AG04449 (cell line): ENCODE measurements at regions not wholly inside any gene's neighbourhood (a gene's known extent, or its start where the extent isn't known, plus 50 kb on each side); places are given as distances from the start of the nearest gene placed in this dataset.

ENCODE experiments used
- CTCF ChIA-PET: fragments of 350-600 bp; formaldehyde crosslinking; extraction: SDS; loops from one replicate; lab custom pipeline; 2021; ENCODE audit warnings: antibody characterized with exemption; lab: Yijun Ruan, JAX
- POLR2A ChIA-PET: fragments of 400-600, 350-600 bp; formaldehyde crosslinking; extraction: SDS; loops from one replicate; lab custom pipeline; 2020; ENCODE audit warnings: antibody characterized with exemption, inconsistent platforms; lab: Yijun Ruan, JAX
- DNase-seq: peaks from one replicate; pipeline ENCODE4 v3.0.0-alpha.2; 2010; ENCODE audit warnings: low read depth, low spot score
- H3K4me3 ChIP-seq: 2 replicates; pipeline ENCODE4 v1.5.1; 2011; ENCODE audit warnings: low read depth, mild to moderate bottlenecking, control low read depth, low read length
- TF ChIP-seq, protein P1 (sequence below): IDR thresholded peaks from one replicate; pipeline ENCODE4 v1.5.1; 2011; ENCODE audit warnings: mild to moderate bottlenecking, moderate library complexity, low read length, control low read depth, inconsistent platforms; ENCODE audit not compliant: insufficient read depth; ENCODE audit errors: missing control alignments

DNA sequence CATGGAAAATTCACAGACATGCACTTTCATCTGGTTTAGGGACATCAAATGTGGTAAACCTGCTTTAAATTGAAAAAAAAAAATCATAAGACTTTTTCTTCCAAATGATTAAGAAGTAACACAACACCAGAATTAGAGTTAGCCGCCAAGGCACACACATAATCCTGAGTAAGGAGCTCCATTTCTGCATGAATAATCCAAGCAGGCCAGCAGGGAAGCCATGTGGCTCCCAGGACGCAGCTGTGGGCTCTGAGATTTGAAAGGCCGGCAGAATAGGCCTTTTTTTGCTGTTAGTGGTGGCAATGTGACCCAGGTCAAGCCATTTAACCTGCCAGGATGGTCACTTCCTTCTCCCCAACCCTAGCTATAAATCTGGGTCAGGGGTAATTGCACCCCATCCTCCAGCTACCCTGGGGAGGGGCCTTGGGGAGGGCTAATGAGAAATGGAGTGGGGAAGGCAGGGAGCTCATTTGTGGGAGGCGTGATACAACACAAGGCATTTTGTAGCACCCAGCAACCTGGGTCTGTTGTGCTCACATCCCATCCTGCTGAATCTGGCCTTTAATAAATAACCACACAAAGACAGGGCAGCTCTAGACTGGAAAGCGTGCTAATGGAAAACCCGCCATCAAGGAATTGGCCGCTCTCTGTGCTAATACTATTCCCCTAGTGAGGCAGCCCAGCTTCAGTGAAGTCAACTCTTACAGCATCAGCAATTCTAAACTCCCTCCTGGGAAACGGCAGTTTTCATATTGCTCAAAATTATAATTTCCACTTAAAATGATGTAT is 178.5 kb downstream of the RHOU start:
- DNase-seq = no peak
- ChIA-PET CTCF (interaction anchor here (1.0 to 1.2 kb wide), 2 partner anchors 8 to 313 kb away, joined by 3 to 4 read pairs; no protein-coding TSS in a partner anchor), POLR2A (no interaction called here)
- TF ChIP-seq, protein P1, sequence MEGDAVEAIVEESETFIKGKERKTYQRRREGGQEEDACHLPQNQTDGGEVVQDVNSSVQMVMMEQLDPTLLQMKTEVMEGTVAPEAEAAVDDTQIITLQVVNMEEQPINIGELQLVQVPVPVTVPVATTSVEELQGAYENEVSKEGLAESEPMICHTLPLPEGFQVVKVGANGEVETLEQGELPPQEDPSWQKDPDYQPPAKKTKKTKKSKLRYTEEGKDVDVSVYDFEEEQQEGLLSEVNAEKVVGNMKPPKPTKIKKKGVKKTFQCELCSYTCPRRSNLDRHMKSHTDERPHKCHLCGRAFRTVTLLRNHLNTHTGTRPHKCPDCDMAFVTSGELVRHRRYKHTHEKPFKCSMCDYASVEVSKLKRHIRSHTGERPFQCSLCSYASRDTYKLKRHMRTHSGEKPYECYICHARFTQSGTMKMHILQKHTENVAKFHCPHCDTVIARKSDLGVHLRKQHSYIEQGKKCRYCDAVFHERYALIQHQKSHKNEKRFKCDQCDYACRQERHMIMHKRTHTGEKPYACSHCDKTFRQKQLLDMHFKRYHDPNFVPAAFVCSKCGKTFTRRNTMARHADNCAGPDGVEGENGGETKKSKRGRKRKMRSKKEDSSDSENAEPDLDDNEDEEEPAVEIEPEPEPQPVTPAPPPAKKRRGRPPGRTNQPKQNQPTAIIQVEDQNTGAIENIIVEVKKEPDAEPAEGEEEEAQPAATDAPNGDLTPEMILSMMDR = no peak
- H3K4me3 ChIP-seq = no peak overlapping the region

- POLR2A ChIA-PET = no interaction called here
- TF ChIP-seq, protein P1 = no peak
- CTCF ChIA-PET = interaction anchor here (1.2 kb wide), 1 partner anchor 312 kb away, joined by 4 read pairs; no protein-coding TSS in a partner anchor
- no peak overlapping the region for H3K4me3 ChIP-seq
- DNase-seq = no peak
Measured at GRCh38 chr1:228914700-228915099, 179.4 kb downstream of the RHOU start.

- TF ChIP-seq, protein P1 = no peak
- ChIA-PET CTCF (no interaction called here), POLR2A (no interaction called here)
- no peak overlapping the region for H3K4me3 ChIP-seq
- DNase-seq = no peak
Measured at GRCh38 chr1:228917342-228917741, 182.1 kb downstream of the RHOU start.

- no peak overlapping the region for H3K4me3 ChIP-seq
- TF ChIP-seq, protein P1 = no peak
- no peak for DNase-seq
- POLR2A ChIA-PET = no interaction called here
- CTCF ChIA-PET = interaction anchor here (1.0 kb wide), 1 partner anchor 310 kb away, joined by 3 read pairs; no protein-coding TSS in a partner anchor
Measured at GRCh38 chr1:228917755-228918154, 182.5 kb downstream of the RHOU start.

DNA sequence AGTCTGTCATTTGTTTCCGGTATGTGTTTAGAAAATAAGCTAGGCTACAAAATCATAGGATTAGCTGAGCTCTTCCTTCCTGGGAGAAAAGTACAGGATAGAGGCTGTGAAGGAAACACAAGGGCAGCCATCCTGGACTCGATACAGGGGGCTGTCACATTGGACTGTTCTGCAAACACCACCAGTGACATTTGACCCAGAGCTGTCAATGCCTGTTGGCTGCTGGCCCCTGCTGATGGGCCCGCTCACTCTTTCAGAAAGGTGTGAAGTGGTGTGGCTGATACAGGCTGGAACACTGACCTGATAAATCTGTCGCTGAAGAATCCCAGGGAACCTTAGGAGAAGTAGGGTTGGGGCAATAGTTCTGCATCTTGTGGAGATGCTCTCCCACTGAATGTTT is 183.1 kb downstream of the RHOU start:
- TF ChIP-seq, protein P1 = no peak
- DNase-seq = no peak
- no peak overlapping the region for H3K4me3 ChIP-seq
- ChIA-PET POLR2A (no interaction called here), CTCF (interaction anchor here (1.0 kb wide), 1 partner anchor 309 kb away, joined by 3 read pairs; no protein-coding TSS in a partner anchor)

DNA sequence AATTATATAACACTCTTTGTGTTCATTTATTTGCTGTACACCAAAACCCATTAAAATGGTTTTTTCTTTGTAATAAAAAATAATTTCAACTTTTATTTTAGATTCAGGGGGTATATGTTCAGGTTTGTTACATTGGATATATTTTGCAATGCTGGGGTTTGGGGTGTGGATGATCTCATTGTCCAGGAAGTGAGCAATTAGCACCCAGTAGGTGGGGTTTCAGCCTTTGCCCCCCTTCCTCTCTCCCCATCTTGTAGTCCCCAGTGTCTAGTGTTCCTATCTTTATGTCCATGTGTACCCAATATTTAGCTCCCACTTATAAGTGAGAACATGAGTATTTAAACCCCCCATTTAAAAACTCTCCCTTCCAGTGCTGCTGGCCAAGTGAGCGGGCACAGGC is 184.6 kb downstream of the RHOU start:
- no peak overlapping the region for H3K4me3 ChIP-seq
- POLR2A ChIA-PET = no interaction called here
- TF ChIP-seq, protein P1 = no peak
- DNase-seq = no peak
- CTCF ChIA-PET = no interaction called here
